GM19438 (cell line): ENCODE measurements at regions not wholly inside any gene's neighbourhood (a gene's known extent, or its start where the extent isn't known, plus 50 kb on each side); places are given as distances from the start of the nearest gene placed in this dataset.

Source experiments
- ATAC-seq: cut with Tn5 transposase; IDR thresholded peaks from one replicate; pipeline ENCODE4 v1.9.1; 2021; ENCODE audit warnings: low read depth; ENCODE audit not compliant: unreplicated experiment

GRCh38 chrX:9189286-9189685 is 155.4 kb upstream of the FAM9B start:
- ATAC-seq, result no peak

DNA sequence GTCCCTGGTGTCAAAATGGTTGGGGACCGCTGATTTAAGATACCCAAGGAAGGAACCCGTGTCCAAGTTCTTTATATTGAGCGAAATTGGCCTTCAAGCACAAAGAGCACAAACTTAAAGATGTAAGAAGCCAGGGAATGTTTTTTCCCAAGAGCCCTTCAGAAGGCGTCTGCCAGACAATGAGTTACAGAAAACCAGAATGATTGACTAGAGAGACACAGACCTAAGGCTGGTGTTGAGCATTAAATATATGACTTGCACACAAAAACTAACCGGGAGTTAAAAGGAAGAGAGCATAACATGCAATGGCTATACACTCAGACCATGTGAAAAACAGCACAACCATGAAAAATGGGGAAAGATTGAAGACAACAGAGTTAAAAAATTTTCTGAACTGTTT is 157.5 kb upstream of the FAM9B start:
- ATAC-seq, result no peak

DNA sequence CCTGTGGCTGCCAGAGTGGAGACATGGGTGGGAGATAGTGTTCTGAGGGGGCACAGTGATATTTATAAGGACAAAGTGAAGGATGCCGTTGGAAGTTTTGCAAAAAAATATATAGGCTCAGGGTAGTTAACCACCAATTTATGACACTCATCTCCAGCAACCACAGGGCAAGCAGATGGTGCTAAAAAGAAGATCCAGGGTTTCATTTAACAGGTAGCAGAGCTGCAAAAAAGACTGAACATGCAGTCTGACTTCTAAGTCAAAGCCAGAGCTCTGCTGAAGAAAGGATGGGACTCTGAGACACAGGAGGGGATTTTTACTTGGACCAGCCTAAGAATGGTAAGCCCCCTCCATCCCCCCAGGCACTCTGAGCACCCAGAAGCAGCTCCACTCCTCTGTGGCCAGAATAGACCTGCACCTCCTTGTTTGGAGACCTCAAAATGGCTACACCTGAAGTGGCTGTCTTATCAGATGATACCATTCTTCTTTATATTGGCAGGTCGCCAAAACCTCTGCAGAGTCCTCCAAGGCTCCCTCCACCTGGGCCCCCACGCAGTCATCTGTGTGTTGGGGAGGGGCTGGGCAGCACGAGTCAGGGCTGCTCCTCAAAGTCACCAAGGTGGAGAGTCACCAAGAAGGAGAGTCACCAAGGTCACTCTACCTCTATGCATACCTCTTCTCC is 161.4 kb upstream of the FAM9B start:
- no peak for ATAC-seq

GRCh38 chrX:9196961-9197640 is 163.2 kb upstream of the FAM9B start:
- ATAC-seq, result no peak

- no peak for ATAC-seq
Observed at GRCh38 chrX:9204560-9204959, 170.6 kb upstream of the FAM9B start.

DNA sequence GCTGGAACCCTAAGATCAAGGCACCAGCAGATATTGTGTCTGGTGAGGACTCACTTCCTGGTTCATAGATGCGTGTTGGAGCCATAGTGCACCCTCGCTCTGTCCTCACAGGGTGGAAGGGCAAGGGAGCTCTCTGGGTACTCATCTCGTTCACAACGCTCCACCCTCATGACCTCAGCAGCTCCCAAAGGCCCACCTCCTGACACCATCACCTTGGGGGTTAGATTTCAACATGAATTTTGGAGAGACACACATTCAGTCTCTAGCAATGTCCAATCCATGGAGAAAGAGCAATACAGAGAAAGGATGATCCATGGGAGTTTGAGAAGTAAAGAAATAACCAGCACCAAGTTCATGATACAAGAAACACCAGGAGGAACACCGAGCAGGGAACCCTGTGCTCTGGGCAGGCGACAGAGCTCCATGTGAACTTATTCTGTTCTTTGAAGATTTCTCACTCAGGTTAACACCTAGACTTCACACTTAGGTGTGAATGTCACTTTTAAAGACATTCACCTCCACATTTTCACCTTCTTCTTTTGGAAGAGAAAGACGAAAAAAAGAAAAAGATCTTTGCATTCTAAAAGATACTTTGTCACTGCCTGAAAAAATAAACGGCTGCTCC is 171.8 kb upstream of the FAM9B start:
- no peak for ATAC-seq

DNA sequence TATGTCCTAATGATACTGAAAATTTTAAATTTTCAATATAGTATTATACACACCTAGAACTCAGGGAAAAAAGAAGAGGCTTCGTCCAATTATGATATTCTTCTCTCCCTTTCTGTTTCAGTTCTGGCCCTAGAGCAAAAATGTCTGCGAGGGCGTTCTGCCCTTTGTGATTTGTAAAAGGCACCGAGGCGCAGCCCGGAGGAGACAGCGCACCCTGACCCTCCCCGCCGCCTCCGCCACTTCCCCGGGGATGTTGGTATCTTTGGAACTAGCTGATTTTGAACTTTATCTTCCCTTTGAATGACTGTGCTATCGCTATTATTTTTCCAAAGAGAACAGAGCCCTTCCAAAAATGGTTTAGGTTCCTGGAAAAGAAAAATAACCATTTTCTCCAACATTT is 173.2 kb upstream of the FAM9B start:
- no peak for ATAC-seq

- no peak for ATAC-seq
Observed at GRCh38 chrX:9211269-9211668, 177.3 kb upstream of the FAM9B start.

- no peak for ATAC-seq
Observed at GRCh38 chrX:9221781-9222180, 187.9 kb upstream of the FAM9B start.

DNA sequence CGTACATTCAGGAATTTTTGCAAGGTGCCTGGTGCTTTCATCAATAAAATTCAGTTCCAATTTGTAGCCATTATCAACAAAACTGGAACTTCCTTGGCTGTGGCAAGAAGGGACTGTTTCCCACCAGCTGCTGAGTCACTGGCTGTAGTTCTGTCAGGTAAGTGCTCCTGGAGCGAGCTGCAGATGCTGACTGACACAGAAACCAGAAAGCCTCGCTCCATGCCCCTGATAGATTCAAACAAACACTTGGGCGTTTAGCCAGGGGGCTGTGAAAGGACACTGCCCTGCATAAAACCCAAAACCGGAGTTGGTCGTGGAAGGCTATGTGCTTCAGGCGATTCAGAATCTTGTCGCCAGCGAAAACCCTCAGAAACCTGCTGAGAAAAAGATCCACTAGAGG is 188.4 kb upstream of the FAM9B start:
- ATAC-seq, result no peak

DNA sequence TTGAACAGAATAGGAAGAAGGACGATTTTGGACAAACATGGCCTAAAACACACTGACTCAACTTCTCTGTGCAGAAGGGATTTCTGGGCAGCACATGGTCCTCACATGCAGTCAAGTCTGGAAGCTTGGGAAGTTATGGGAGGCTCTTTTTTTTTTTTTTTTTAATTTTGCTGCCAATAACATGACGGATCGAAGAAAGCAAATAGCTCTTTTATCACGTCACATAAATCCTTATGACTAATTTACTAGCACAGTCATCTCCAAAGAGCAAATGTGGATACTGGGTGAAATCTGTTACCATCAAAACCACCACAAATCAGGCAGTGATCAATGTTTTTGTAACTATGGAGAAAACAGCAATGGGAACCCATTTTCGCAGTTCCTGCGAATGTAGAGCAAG is 193.3 kb upstream of the FAM9B start:
- ATAC-seq, result no peak

GRCh38 chrX:9231491-9231890 is 197.6 kb upstream of the FAM9B start:
- no peak for ATAC-seq

DNA sequence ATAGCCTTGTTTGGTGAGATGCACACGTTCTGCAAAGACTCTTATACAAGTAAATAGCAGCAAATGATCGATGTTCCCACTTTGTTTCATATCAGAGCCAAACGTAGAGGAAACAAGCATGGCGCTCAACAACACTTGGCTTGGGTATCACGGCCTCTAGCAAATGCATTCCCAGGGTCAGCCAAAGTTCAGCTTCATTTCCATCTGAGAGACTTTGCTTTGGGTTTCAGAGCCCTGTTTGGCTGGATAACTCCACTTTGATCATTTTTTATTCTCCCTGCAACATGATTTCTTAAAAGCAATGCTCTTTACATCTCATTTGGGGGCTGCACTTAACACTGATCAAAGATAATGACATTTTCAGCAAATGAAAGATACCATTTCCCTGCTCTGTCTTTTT is 199.2 kb upstream of the FAM9B start:
- no peak for ATAC-seq

- ATAC-seq, result no peak
Observed at GRCh38 chrX:9234315-9234714, 200.4 kb upstream of the FAM9B start.

DNA sequence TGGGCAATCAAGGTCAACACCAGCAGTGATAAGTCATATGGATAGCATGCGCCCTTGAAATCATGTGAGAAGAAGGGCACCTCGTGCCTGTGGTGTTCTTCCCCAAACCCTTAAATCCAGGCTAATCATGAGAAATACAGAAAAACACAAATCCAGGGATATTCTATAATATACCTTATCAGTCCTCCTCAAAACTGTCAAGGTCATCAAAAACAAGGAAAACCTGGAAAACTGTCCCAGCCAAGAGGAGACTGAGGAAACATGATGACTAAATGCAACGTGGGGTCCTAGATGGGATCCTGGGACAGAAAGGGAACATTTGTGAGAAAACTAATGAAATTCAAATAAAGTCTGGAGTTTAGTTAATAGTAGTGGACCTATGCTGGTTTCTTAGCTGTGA is 201.8 kb upstream of the FAM9B start:
- no peak for ATAC-seq

DNA sequence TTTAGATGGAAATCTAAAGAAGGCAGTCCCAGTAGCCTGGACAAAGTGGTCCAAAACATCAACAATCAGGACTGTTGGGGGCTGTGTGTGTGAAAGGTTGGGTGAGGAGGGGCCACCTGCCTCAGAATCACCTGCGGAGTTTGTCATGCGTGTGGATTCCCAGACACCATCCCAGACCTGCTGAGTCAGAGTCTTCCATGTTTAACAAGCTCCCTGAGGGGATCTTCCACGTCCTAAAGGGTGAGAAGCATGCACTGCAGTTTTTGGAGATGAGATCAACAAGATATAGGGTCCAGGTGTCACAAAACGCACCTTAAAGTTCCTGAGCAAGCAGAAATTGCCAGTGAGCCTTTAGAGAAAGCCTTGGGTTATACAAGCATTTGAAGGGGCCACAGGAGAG is 207.0 kb upstream of the FAM9B start:
- ATAC-seq, result no peak

DNA sequence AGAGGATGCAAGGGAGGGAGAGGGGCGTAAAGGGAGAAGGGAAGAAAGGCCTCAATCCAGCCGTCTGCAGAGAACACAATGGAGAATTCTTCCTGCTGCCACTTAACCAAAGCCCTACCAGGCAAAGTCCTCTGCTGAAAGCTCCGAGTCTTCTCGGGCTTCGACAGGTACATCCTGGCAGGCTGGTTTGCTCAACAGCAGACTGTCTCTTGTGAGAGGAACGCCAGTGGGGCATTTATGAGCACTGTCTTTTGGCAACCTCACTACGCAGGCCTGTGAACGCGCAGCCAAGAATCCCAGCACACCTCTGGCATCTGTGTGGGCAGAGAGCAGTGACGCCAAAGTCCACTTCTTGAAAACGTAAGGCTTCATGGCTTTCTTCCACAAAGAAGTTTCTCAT is 207.5 kb upstream of the FAM9B start:
- no peak for ATAC-seq

GRCh38 chrX:9249051-9249846 is 215.3 kb upstream of the FAM9B start:
- ATAC-seq, result no peak

DNA sequence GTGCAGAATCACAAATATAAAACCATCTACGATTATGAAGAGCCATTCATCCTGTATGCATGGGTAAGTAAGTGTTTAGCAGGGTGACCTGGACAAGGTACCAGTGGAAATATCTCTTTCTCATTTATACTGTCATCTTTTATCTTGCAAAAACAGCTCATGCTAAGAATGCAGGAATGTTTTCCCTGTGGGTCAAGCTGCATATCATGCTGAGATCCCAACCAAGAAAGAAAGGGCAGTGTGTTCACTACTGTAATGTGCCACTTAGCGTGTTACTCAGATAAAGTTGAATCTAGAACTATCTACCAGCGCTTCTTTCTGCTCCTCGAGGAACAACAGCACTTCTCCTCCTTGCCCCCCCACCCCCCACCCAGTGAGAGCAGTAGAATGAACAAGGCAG is 212.7 kb upstream of the TBL1X start:
- no peak for ATAC-seq

DNA sequence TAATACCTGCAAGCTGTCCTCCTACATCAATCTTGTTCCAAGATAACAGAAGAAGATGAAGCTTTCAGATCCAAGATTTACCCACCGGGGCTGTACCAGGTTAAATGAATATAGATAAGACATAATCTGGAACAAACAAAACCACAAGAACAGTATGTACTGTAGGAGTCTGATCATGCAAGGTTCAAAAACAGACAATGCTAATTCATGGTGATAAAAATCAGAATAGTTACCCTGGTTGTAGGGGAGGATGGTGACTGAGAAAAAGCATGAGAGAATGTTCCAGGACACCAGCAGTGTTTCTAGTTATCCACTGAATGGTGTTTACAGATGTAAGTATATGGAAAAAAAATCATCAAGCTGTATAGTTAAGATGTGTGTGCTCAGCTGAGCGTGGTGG is 211.6 kb upstream of the TBL1X start:
- ATAC-seq, result no peak

DNA sequence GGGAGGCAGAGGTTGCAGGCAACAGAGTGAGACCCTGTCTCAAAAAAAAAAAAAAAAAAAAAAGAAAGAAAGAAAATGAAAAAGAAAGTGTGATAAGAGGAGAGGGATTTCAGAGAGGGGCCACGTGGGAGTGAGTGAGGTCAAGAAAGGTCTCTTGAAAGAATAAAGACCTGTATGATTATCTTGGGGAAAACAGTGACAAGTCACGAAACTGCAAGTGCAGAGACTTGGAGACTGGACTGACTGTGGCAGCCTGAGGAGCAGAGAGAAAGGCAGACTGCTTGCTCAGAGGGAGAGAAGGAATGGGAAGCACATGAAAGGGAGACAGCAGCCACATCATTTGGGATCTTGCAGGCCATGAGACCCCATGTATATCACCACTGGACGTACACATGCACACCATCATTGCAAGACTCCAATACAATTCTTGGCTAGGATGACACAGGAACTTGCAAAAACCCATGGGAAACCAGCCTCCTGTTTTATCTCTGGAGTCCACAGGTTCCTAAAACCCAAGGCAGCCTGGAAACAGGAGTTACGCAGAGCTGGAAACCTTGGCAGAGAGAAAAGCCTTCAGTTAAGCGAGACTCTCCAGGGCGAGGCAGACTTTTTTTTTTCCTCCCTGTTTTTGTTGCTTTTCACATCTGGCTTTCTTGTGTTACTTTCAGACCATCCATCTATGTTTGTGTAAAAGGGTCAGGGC is 207.0 kb upstream of the TBL1X start:
- no peak for ATAC-seq
